ENCODE measurements at regions not wholly inside any gene's neighbourhood (a gene's known extent, or its start where the extent isn't known, plus 50 kb on each side); places are given as distances from the start of the nearest gene placed in this dataset.

GRCh38 chr18:47519277-47519676 lies 267.8 kb upstream of the SKOR2 start:
- H3K36me3 ChIP-seq (replicated peaks; ENCODE audit: insufficient read depth, low read length), result no peaks in the 10 kb centered on the region
- no peaks in the 10 kb centered on the region for H3K79me2 ChIP-seq (ENCODE audit: low read length)
- no peaks in the 10 kb centered on the region for H3K4me1 ChIP-seq (ENCODE audit: low read length)
- H3K9me3 ChIP-seq (replicated peaks; ENCODE audit: insufficient read depth, low read length), result no peaks in the 10 kb centered on the region
- H3F3A ChIP-seq (ENCODE audit: insufficient read depth, low read length), result no peaks in the 10 kb centered on the region
- TF ChIP-seq EZH2 (optimal IDR thresholded peaks at IDR 0.05; ENCODE audit: low read depth, low read length) (no peak), EZH2phosphoT487 (IDR thresholded peaks at IDR 0.05; ENCODE audit: low read length) (no peak), CTCF (IDR thresholded peaks at IDR 0.05; ENCODE audit: low read length) (no peak)
- no peak overlapping the region for H3K27ac ChIP-seq (ENCODE audit: low read length)
- H3K4me2 ChIP-seq (ENCODE audit: low read depth, low read length), result no peak overlapping the region
- no peaks in the 10 kb centered on the region for H4K20me1 ChIP-seq (ENCODE audit: insufficient read depth, low read length)
- DNase-seq, result no peak
- H3K9ac ChIP-seq (ENCODE audit: low read length), result no peak overlapping the region
- no peak overlapping the region for H2AFZ ChIP-seq (ENCODE audit: low read length)
- no peaks in the 10 kb centered on the region for H3K27me3 ChIP-seq (replicated peaks; ENCODE audit: insufficient read depth, low read length)
- no peaks in the 10 kb centered on the region for H3K9me2 ChIP-seq (replicated peaks; ENCODE audit: insufficient read depth, low read length)
- no peak overlapping the region for H3K4me3 ChIP-seq (ENCODE audit: low read length)

- H3K4me3 ChIP-seq (ENCODE audit: low read length), result no peak overlapping the region
- H3F3A ChIP-seq (ENCODE audit: insufficient read depth, low read length), result no peaks in the 10 kb centered on the region
- no peaks in the 10 kb centered on the region for H3K9me2 ChIP-seq (replicated peaks; ENCODE audit: insufficient read depth, low read length)
- no peaks in the 10 kb centered on the region for H4K20me1 ChIP-seq (ENCODE audit: insufficient read depth, low read length)
- H3K27ac ChIP-seq (ENCODE audit: low read length), result no peak overlapping the region
- no peak overlapping the region for H3K4me2 ChIP-seq (ENCODE audit: low read depth, low read length)
- DNase-seq, result no peak
- H3K9ac ChIP-seq (ENCODE audit: low read length), result no peak overlapping the region
- TF ChIP-seq CTCF (IDR thresholded peaks at IDR 0.05; ENCODE audit: low read length) (no peak), EZH2phosphoT487 (IDR thresholded peaks at IDR 0.05; ENCODE audit: low read length) (no peak), EZH2 (optimal IDR thresholded peaks at IDR 0.05; ENCODE audit: low read depth, low read length) (no peak)
- H3K79me2 ChIP-seq (ENCODE audit: low read length), result no peaks in the 10 kb centered on the region
- H3K9me3 ChIP-seq (replicated peaks; ENCODE audit: insufficient read depth, low read length), result no peaks in the 10 kb centered on the region
- H3K27me3 ChIP-seq (replicated peaks; ENCODE audit: insufficient read depth, low read length), result no peaks in the 10 kb centered on the region
- no peaks in the 10 kb centered on the region for H3K36me3 ChIP-seq (replicated peaks; ENCODE audit: insufficient read depth, low read length)
- H3K4me1 ChIP-seq (ENCODE audit: low read length), result no peaks in the 10 kb centered on the region
- no peak overlapping the region for H2AFZ ChIP-seq (ENCODE audit: low read length)
Measured at GRCh38 chr18:47513614-47514013, 262.2 kb upstream of the SKOR2 start.

- H3K4me3 ChIP-seq (ENCODE audit: low read length), result no peak overlapping the region
- no peaks in the 10 kb centered on the region for H3K27me3 ChIP-seq (replicated peaks; ENCODE audit: insufficient read depth, low read length)
- H3K79me2 ChIP-seq (ENCODE audit: low read length), result no peaks in the 10 kb centered on the region
- H3K9me3 ChIP-seq (replicated peaks; ENCODE audit: insufficient read depth, low read length), result no peaks in the 10 kb centered on the region
- no peak overlapping the region for H2AFZ ChIP-seq (ENCODE audit: low read length)
- H3K9me2 ChIP-seq (replicated peaks; ENCODE audit: insufficient read depth, low read length), result no peaks in the 10 kb centered on the region
- no peaks in the 10 kb centered on the region for H3F3A ChIP-seq (ENCODE audit: insufficient read depth, low read length)
- no peak overlapping the region for H3K27ac ChIP-seq (ENCODE audit: low read length)
- no peak for TF ChIP-seq CTCF (IDR thresholded peaks at IDR 0.05; ENCODE audit: low read length)
- no peak for TF ChIP-seq EZH2phosphoT487 (IDR thresholded peaks at IDR 0.05; ENCODE audit: low read length)
- no peak for TF ChIP-seq EZH2 (optimal IDR thresholded peaks at IDR 0.05; ENCODE audit: low read depth, low read length)
- H4K20me1 ChIP-seq (ENCODE audit: insufficient read depth, low read length), result no peaks in the 10 kb centered on the region
- no peaks in the 10 kb centered on the region for H3K36me3 ChIP-seq (replicated peaks; ENCODE audit: insufficient read depth, low read length)
- H3K9ac ChIP-seq (ENCODE audit: low read length), result no peak overlapping the region
- no peak overlapping the region for H3K4me2 ChIP-seq (ENCODE audit: low read depth, low read length)
- DNase-seq, result no peak
- no peaks in the 10 kb centered on the region for H3K4me1 ChIP-seq (ENCODE audit: low read length)
Measured at GRCh38 chr18:47512726-47513435, 261.4 kb upstream of the SKOR2 start.

Measured in MM.1S (cell line).